SK-N-SH treated with all-trans-retinoic acid at 6 μM for 48 hours (cell line): ENCODE measurements at regions not wholly inside any gene's neighbourhood (a gene's known extent, or its start where the extent isn't known, plus 50 kb on each side); places are given as distances from the start of the nearest gene placed in this dataset.

Source experiments
- ATAC-seq: fragments of 200-7000 bp; cut with Tn5 transposase; 3 replicates; pipeline ENCODE4 v1.9.1; 2020; ENCODE audit warnings: mild to moderate bottlenecking, moderate library complexity
- ARNTL ChIP-seq: fragments of 450-650 bp; formaldehyde crosslinking; IDR thresholded peaks from 2 replicates; pipeline ENCODE4 v1.5.0; 2020; ENCODE audit warnings: low read depth, mild to moderate bottlenecking, moderate library complexity, borderline replicate concordance
- CSDC2 ChIP-seq: fragments of 250-450 bp; sonication (Bioruptor Pico); IDR thresholded peaks from 2 replicates; pipeline ENCODE4 v1.5.0; 2020; ENCODE audit warnings: mild to moderate bottlenecking, moderate library complexity
- ESRRG ChIP-seq: fragments of 250-450 bp; sonication (Bioruptor Pico); IDR thresholded peaks from 2 replicates; pipeline ENCODE4 v1.6.1; 2021; ENCODE audit warnings: mild to moderate bottlenecking
- GLIS3 ChIP-seq: fragments of 250-450 bp; sonication (Bioruptor Pico); IDR thresholded peaks from 2 replicates; pipeline ENCODE4 v1.5.0; 2020; ENCODE audit warnings: mild to moderate bottlenecking, moderate library complexity
- ISL1 ChIP-seq: fragments of 250-450 bp; sonication (Bioruptor Pico); IDR thresholded peaks from 2 replicates; pipeline ENCODE4 v2.1.2; 2022; ENCODE audit warnings: mild to moderate bottlenecking, moderate library complexity
- OSR1 ChIP-seq: fragments of 250-450 bp; sonication (Bioruptor Pico); IDR thresholded peaks from 2 replicates; pipeline ENCODE4 v1.8.0; 2022; ENCODE audit warnings: moderate library complexity, mild to moderate bottlenecking, inconsistent platforms
- PPARA ChIP-seq: fragments of 250-450 bp; sonication (Bioruptor Pico); IDR thresholded peaks from 2 replicates; pipeline ENCODE4 v1.5.0; 2020; ENCODE audit warnings: mild to moderate bottlenecking, borderline replicate concordance
- RARB ChIP-seq: fragments of 250-450 bp; sonication (Bioruptor Pico); IDR thresholded peaks from 2 replicates; pipeline ENCODE4 v1.8.0; 2021; ENCODE audit warnings: mild to moderate bottlenecking, moderate library complexity
- SNAI2 ChIP-seq: fragments of 250-450 bp; sonication (Bioruptor Pico); IDR thresholded peaks from 2 replicates; pipeline ENCODE4 v1.5.0; 2020; ENCODE audit warnings: mild to moderate bottlenecking, moderate library complexity
- TCF4 ChIP-seq: fragments of 250-450 bp; sonication (Bioruptor Pico); IDR thresholded peaks from 2 replicates; pipeline ENCODE4 v1.8.0; 2021; ENCODE audit warnings: mild to moderate bottlenecking, moderate library complexity, borderline replicate concordance
- TOX ChIP-seq: fragments of 250-450 bp; sonication (Bioruptor Pico); IDR thresholded peaks from 2 replicates; pipeline ENCODE4 v1.8.0; 2021; ENCODE audit warnings: mild to moderate bottlenecking, moderate library complexity, borderline replicate concordance
- ZC3H10 ChIP-seq: fragments of 250-450 bp; sonication (Bioruptor Pico); IDR thresholded peaks from 2 replicates; pipeline ENCODE4 v1.5.1; 2021; ENCODE audit warnings: mild to moderate bottlenecking, moderate library complexity
- ZFP30 ChIP-seq: fragments of 450-650 bp; formaldehyde crosslinking; IDR thresholded peaks from 2 replicates; pipeline ENCODE4 v1.5.0; 2022; ENCODE audit warnings: mild to moderate bottlenecking, moderate library complexity
- ZNF565 ChIP-seq: fragments of 450-650 bp; formaldehyde crosslinking; conservative IDR thresholded peaks from 2 replicates; pipeline ENCODE4 v1.5.0; 2020; ENCODE audit warnings: low read depth, mild to moderate bottlenecking, moderate library complexity
- ZNF70 ChIP-seq: fragments of 450-650 bp; formaldehyde crosslinking; IDR thresholded peaks from 2 replicates; pipeline ENCODE4 v1.5.0; 2020; ENCODE audit warnings: mild to moderate bottlenecking, moderate library complexity
- ZNF8 ChIP-seq: fragments of 450-650 bp; formaldehyde crosslinking; IDR thresholded peaks from 2 replicates; pipeline ENCODE4 v1.5.0; 2020; ENCODE audit warnings: mild to moderate bottlenecking, moderate library complexity
- TF ChIP-seq, protein P1 (sequence below): fragments of 250-450 bp; sonication (Bioruptor Pico); IDR thresholded peaks from 2 replicates; pipeline ENCODE4 v1.5.1; 2020; ENCODE audit warnings: low read depth, mild to moderate bottlenecking, moderate library complexity
- TF ChIP-seq, protein P2 (sequence below): fragments of 250-450 bp; sonication (Bioruptor Pico); IDR thresholded peaks from 2 replicates; pipeline ENCODE4 v1.8.0; 2020; ENCODE audit warnings: mild to moderate bottlenecking, moderate library complexity, borderline replicate concordance
- TF ChIP-seq, protein P3 (sequence below): fragments of 250-450 bp; sonication (Bioruptor Pico); IDR thresholded peaks from 2 replicates; pipeline ENCODE4 v1.5.1; 2021; ENCODE audit warnings: mild to moderate bottlenecking, moderate library complexity
- TF ChIP-seq, protein P4 (sequence below): fragments of 250-450 bp; sonication (Bioruptor Pico); IDR thresholded peaks from 2 replicates; pipeline ENCODE4 v1.5.0; 2020; ENCODE audit warnings: mild to moderate bottlenecking, moderate library complexity
- TF ChIP-seq, protein P5 (sequence below): fragments of 250-450 bp; sonication (Bioruptor Pico); IDR thresholded peaks from 2 replicates; pipeline ENCODE4 v1.8.0; 2021; ENCODE audit warnings: low read depth, mild to moderate bottlenecking, moderate library complexity, borderline replicate concordance

DNA sequence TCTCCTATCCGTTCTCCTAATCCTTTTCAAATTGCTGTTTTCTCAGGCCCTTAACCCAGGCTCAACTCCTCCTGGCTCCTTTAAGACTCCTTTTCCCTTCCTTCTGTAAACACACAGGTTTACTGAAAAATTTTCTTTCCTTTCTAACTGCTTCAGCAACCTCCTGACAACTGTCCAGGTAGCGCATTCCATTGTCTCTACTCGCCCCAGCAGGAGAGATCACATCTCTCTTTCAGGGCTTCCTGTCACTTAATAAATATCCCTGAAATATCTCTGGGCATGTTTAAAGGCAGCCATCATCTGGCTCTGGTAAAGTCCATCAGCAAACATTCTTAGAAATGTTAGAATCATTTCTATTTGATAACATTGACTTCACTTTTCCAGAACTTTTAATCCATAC is 211.2 kb upstream of the PTBP2 start:
- TF ChIP-seq, protein P1, sequence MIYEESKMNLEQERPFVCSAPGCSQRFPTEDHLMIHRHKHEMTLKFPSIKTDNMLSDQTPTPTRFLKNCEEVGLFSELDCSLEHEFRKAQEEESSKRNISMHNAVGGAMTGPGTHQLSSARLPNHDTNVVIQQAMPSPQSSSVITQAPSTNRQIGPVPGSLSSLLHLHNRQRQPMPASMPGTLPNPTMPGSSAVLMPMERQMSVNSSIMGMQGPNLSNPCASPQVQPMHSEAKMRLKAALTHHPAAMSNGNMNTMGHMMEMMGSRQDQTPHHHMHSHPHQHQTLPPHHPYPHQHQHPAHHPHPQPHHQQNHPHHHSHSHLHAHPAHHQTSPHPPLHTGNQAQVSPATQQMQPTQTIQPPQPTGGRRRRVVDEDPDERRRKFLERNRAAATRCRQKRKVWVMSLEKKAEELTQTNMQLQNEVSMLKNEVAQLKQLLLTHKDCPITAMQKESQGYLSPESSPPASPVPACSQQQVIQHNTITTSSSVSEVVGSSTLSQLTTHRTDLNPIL: no peak
- TF ChIP-seq, protein P2, sequence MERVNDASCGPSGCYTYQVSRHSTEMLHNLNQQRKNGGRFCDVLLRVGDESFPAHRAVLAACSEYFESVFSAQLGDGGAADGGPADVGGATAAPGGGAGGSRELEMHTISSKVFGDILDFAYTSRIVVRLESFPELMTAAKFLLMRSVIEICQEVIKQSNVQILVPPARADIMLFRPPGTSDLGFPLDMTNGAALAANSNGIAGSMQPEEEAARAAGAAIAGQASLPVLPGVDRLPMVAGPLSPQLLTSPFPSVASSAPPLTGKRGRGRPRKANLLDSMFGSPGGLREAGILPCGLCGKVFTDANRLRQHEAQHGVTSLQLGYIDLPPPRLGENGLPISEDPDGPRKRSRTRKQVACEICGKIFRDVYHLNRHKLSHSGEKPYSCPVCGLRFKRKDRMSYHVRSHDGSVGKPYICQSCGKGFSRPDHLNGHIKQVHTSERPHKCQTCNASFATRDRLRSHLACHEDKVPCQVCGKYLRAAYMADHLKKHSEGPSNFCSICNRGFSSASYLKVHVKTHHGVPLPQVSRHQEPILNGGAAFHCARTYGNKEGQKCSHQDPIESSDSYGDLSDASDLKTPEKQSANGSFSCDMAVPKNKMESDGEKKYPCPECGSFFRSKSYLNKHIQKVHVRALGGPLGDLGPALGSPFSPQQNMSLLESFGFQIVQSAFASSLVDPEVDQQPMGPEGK (CRISPR knock-in tag): no peak
- no peak for TF ChIP-seq SNAI2 (CRISPR knock-in tag)
- TF ChIP-seq CSDC2: no peak
- TF ChIP-seq TCF4 (CRISPR knock-in tag): no peak
- TF ChIP-seq ESRRG (CRISPR knock-in tag): no peak
- no peak for TF ChIP-seq ZNF565 (CRISPR knock-in tag)
- TF ChIP-seq ZC3H10: no peak
- no peak for TF ChIP-seq GLIS3 (CRISPR knock-in tag)
- no peak for TF ChIP-seq ZNF8 (CRISPR knock-in tag)
- no peak for TF ChIP-seq ISL1 (CRISPR knock-in tag)
- TF ChIP-seq ARNTL (CRISPR knock-in tag): no peak
- TF ChIP-seq, protein P3, sequence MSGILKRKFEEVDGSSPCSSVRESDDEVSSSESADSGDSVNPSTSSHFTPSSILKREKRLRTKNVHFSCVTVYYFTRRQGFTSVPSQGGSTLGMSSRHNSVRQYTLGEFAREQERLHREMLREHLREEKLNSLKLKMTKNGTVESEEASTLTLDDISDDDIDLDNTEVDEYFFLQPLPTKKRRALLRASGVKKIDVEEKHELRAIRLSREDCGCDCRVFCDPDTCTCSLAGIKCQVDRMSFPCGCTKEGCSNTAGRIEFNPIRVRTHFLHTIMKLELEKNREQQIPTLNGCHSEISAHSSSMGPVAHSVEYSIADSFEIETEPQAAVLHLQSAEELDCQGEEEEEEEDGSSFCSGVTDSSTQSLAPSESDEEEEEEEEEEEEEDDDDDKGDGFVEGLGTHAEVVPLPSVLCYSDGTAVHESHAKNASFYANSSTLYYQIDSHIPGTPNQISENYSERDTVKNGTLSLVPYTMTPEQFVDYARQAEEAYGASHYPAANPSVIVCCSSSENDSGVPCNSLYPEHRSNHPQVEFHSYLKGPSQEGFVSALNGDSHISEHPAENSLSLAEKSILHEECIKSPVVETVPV: no peak
- no peak for TF ChIP-seq RARB (CRISPR knock-in tag)
- no peak for TF ChIP-seq ZNF70 (CRISPR knock-in tag)
- TF ChIP-seq ZFP30 (CRISPR knock-in tag): no peak
- no peak for TF ChIP-seq OSR1
- TF ChIP-seq, protein P4, sequence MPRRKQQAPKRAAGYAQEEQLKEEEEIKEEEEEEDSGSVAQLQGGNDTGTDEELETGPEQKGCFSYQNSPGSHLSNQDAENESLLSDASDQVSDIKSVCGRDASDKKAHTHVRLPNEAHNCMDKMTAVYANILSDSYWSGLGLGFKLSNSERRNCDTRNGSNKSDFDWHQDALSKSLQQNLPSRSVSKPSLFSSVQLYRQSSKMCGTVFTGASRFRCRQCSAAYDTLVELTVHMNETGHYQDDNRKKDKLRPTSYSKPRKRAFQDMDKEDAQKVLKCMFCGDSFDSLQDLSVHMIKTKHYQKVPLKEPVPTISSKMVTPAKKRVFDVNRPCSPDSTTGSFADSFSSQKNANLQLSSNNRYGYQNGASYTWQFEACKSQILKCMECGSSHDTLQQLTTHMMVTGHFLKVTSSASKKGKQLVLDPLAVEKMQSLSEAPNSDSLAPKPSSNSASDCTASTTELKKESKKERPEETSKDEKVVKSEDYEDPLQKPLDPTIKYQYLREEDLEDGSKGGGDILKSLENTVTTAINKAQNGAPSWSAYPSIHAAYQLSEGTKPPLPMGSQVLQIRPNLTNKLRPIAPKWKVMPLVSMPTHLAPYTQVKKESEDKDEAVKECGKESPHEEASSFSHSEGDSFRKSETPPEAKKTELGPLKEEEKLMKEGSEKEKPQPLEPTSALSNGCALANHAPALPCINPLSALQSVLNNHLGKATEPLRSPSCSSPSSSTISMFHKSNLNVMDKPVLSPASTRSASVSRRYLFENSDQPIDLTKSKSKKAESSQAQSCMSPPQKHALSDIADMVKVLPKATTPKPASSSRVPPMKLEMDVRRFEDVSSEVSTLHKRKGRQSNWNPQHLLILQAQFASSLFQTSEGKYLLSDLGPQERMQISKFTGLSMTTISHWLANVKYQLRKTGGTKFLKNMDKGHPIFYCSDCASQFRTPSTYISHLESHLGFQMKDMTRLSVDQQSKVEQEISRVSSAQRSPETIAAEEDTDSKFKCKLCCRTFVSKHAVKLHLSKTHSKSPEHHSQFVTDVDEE (CRISPR knock-in tag): no peak
- no peak for TF ChIP-seq PPARA (CRISPR knock-in tag)
- ATAC-seq: no peak

DNA sequence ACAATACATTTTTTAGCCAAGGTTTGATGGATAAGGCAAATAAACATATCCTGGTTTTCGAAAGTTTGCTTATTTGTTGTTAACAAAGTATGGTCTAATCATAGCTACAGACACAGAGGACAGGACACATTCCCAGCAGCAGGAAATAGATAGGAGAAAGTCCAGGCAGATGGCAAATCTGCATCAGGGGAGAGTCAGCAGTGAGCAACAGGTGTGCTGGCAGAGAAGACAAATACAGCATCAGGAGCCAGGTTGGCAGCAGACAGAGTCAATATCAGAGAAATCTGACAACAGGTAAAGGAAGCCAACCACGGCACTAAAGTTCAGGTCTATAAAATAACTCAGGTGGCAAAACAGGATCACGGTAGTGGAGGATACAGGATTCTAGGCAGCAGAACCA is 210.7 kb upstream of the PTBP2 start:
- no peak for TF ChIP-seq ZNF70 (CRISPR knock-in tag)
- TF ChIP-seq, protein P3: no peak
- no peak for TF ChIP-seq ISL1 (CRISPR knock-in tag)
- no peak for TF ChIP-seq ESRRG (CRISPR knock-in tag)
- TF ChIP-seq ZNF8 (CRISPR knock-in tag): no peak
- TF ChIP-seq TOX (CRISPR knock-in tag): no peak
- TF ChIP-seq OSR1: no peak
- TF ChIP-seq RARB (CRISPR knock-in tag): no peak
- TF ChIP-seq, protein P1: no peak
- TF ChIP-seq, protein P4 (CRISPR knock-in tag): no peak
- no peak for TF ChIP-seq CSDC2
- TF ChIP-seq GLIS3 (CRISPR knock-in tag): no peak
- no peak for TF ChIP-seq PPARA (CRISPR knock-in tag)
- TF ChIP-seq, protein P5, sequence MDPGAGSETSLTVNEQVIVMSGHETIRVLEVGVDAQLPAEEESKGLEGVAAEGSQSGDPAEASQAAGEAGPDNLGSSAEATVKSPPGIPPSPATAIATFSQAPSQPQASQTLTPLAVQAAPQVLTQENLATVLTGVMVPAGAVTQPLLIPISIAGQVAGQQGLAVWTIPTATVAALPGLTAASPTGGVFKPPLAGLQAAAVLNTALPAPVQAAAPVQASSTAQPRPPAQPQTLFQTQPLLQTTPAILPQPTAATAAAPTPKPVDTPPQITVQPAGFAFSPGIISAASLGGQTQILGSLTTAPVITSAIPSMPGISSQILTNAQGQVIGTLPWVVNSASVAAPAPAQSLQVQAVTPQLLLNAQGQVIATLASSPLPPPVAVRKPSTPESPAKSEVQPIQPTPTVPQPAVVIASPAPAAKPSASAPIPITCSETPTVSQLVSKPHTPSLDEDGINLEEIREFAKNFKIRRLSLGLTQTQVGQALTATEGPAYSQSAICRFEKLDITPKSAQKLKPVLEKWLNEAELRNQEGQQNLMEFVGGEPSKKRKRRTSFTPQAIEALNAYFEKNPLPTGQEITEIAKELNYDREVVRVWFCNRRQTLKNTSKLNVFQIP (CRISPR knock-in tag): no peak
- no peak for ATAC-seq
